Peyer's patch (tissue), 4 donors: ENCODE measurements at regions not wholly inside any gene's neighbourhood (a gene's known extent, or its start where the extent isn't known, plus 50 kb on each side); places are given as distances from the start of the nearest gene placed in this dataset.

Experiments used
- DNase-seq, 3 donors: peaks; one replicate each; pipeline ENCODE4 v3.0.0-alpha.2; 2017 to 2019
- H3K27ac ChIP-seq, 4 donors: fragments of 200-600 bp; sonication (generic); one replicate each; pipeline ENCODE4 v1.5.1; 2016 to 2019
- H3K27me3 ChIP-seq, 2 donors: fragments of 200-600 bp; sonication (generic); one replicate each; pipeline ENCODE4 v1.5.1; 2019
- H3K36me3 ChIP-seq, 3 donors: fragments of 200-600 bp; sonication (generic); one replicate each; pipeline ENCODE4 v1.5.1; 2016 to 2019
- H3K4me1 ChIP-seq, 4 donors: fragments of 200-600 bp; sonication (generic); one replicate each; pipeline ENCODE4 v1.5.1; 2016 to 2019
- H3K4me3 ChIP-seq, 4 donors: fragments of 200-600 bp; sonication (generic); 1 replicate in 3 of 4; 2 replicates in 1 of 4; pipeline ENCODE4 v1.5.1; 2016 to 2019; ENCODE audit warnings: mild to moderate bottlenecking in 1 of 4
- H3K9me3 ChIP-seq, 4 donors: fragments of 200-600 bp; sonication (generic); one replicate each; pipeline ENCODE4 v1.5.1; 2016 to 2019; ENCODE audit warnings: mild to moderate bottlenecking in 1 of 4
- CTCF ChIP-seq, 6 experiments: fragments of 450-650 bp in 4 of 6; fragments of 200-600 bp in 2 of 6; sonication (generic) in 1 of 6; IDR thresholded peaks; one replicate each; pipeline ENCODE4 v1.5.1; 2017 to 2019; ENCODE audit warnings: antibody characterized with exemption in 6 of 6, mild to moderate bottlenecking in 3 of 6, moderate library complexity in 1 of 6
- POLR2A ChIP-seq, 2 donors: fragments of 450-650 bp; IDR thresholded peaks; one replicate each; pipeline ENCODE4 v1.5.1; 2017; ENCODE audit warnings: antibody characterized with exemption in 2 of 2, mild to moderate bottlenecking in 2 of 2, moderate library complexity in 2 of 2

- Histone ChIP-seq H3K27ac (no peak overlapping the region), H3K9me3 (no peaks in the 10 kb centered on the region), H3K27me3 (no peaks in the 10 kb centered on the region)
Measured at GRCh38 chr19:30094756-30095140, 152.7 kb downstream of the URI1 start.

GRCh38 chr19:30095171-30095570, 153.1 kb downstream of the URI1 start:
- Histone ChIP-seq H3K4me3 (no peak overlapping the region), H3K36me3 (no peaks in the 10 kb centered on the region), H3K27me3 (no peaks in the 10 kb centered on the region), H3K9me3 (no peaks in the 10 kb centered on the region), H3K27ac (no peak overlapping the region), H3K4me1 (no peaks in the 10 kb centered on the region)
- no peak for TF ChIP-seq CTCF (IDR thresholded peaks at IDR 0.05)
- no peak for TF ChIP-seq POLR2A (IDR thresholded peaks at IDR 0.05)
- peak in 1 of 3 donors; percentile 20 for DNase-seq

More at GRCh38 chr19:30094756-30095140, 152.7 kb downstream of the URI1 start:
- DNase-seq, result no peak
- no peaks in the 10 kb centered on the region for H3K4me1 ChIP-seq
- no peak for TF ChIP-seq CTCF (IDR thresholded peaks at IDR 0.05)
- no peak for TF ChIP-seq POLR2A (IDR thresholded peaks at IDR 0.05)
- H3K4me3 ChIP-seq, result no peak overlapping the region
- H3K36me3 ChIP-seq, result no peaks in the 10 kb centered on the region

- Histone ChIP-seq H3K4me3 (no peak overlapping the region), H3K9me3 (no peaks in the 10 kb centered on the region), H3K4me1 (no peaks in the 10 kb centered on the region), H3K27ac (no peak overlapping the region), H3K27me3 (no peaks in the 10 kb centered on the region), H3K36me3 (no peaks in the 10 kb centered on the region)
- DNase-seq, result peak in 1 of 3 donors; percentile 29
- TF ChIP-seq CTCF (IDR thresholded peaks at IDR 0.05) (no peak), POLR2A (IDR thresholded peaks at IDR 0.05) (no peak)
Measured at GRCh38 chr19:30096596-30097370, 154.7 kb downstream of the URI1 start.

- TF ChIP-seq POLR2A (IDR thresholded peaks at IDR 0.05), result no peak
- TF ChIP-seq CTCF (IDR thresholded peaks at IDR 0.05), result no peak
- H3K9me3 ChIP-seq, result no peaks in the 10 kb centered on the region
- H3K4me1 ChIP-seq, result no peaks in the 10 kb centered on the region
- H3K27me3 ChIP-seq, result no peaks in the 10 kb centered on the region
- H3K36me3 ChIP-seq, result no peaks in the 10 kb centered on the region
- H3K27ac ChIP-seq, result no peak overlapping the region
- peak in 1 of 3 donors; percentile 14 for DNase-seq
- no peak overlapping the region for H3K4me3 ChIP-seq
Measured at GRCh38 chr19:30097746-30098280, 155.8 kb downstream of the URI1 start.

GRCh38 chr19:30102239-30102638, 160.2 kb downstream of the URI1 start:
- H3K27me3 ChIP-seq, result no peaks in the 10 kb centered on the region
- TF ChIP-seq POLR2A (IDR thresholded peaks at IDR 0.05) (no peak), CTCF (IDR thresholded peaks at IDR 0.05) (no peak)
- H3K36me3 ChIP-seq, result no peaks in the 10 kb centered on the region

More at GRCh38 chr19:30102239-30102638, 160.2 kb downstream of the URI1 start:
- no peaks in the 10 kb centered on the region for H3K9me3 ChIP-seq
- H3K27ac ChIP-seq, result no peak overlapping the region
- DNase-seq, result peak in 1 of 3 donors; percentile 3
- no peak overlapping the region for H3K4me3 ChIP-seq
- no peaks in the 10 kb centered on the region for H3K4me1 ChIP-seq
